OCI-LY1 (cell line): ENCODE measurements at regions not wholly inside any gene's neighbourhood (a gene's known extent, or its start where the extent isn't known, plus 50 kb on each side); places are given as distances from the start of the nearest gene placed in this dataset.

Experiments used
- H2AFZ ChIP-seq: fragments of 200-600 bp; sonication (generic), shearing (Covaris generic); 2 replicates; pipeline ENCODE4 v1.6.0; 2014; ENCODE audit warnings: antibody characterized with exemption, mild to moderate bottlenecking, low read length
- H3F3A ChIP-seq: fragments of 200-600 bp; sonication (generic), shearing (Covaris generic); 2 replicates; pipeline ENCODE4 v1.6.0; 2014; ENCODE audit warnings: mild to moderate bottlenecking, antibody characterized with exemption, low read length, moderate library complexity; ENCODE audit not compliant: insufficient read depth
- H3K27ac ChIP-seq: fragments of 200-600 bp; sonication (generic); 2 replicates; pipeline ENCODE4 v1.5.1; 2014; ENCODE audit warnings: low read length, mixed run types, mild to moderate bottlenecking, low read depth; ENCODE audit not compliant: poor library complexity, severe bottlenecking
- H3K27me3 ChIP-seq: fragments of 200-600 bp; sonication (generic); 2 replicates; pipeline ENCODE4 v1.6.0; 2014; ENCODE audit warnings: antibody characterized with exemption, mild to moderate bottlenecking, low read length, moderate library complexity; ENCODE audit not compliant: insufficient read depth
- H3K36me3 ChIP-seq: fragments of 200-600 bp; sonication (generic); 2 replicates; pipeline ENCODE4 v1.6.1; 2014; ENCODE audit warnings: mild to moderate bottlenecking, antibody characterized with exemption, low read length, moderate library complexity, mixed read lengths; ENCODE audit not compliant: insufficient read depth
- H3K4me1 ChIP-seq: fragments of 200-600 bp; sonication (generic); 2 replicates; pipeline ENCODE4 v1.5.1; 2014; ENCODE audit warnings: mild to moderate bottlenecking, low read length, moderate library complexity; ENCODE audit not compliant: insufficient read depth, severe bottlenecking
- H3K4me2 ChIP-seq: fragments of 200-600 bp; sonication (generic), shearing (Covaris generic); 2 replicates; pipeline ENCODE4 v1.6.1; 2014; ENCODE audit warnings: low read length
- H3K4me3 ChIP-seq: fragments of 200-600 bp; sonication (generic); 2 replicates; pipeline ENCODE4 v1.5.1; 2014; ENCODE audit warnings: low read length, low read depth, mild to moderate bottlenecking, mixed read lengths; ENCODE audit not compliant: poor library complexity, severe bottlenecking
- H3K79me2 ChIP-seq: fragments of 200-600 bp; shearing (Covaris generic); 2 replicates; pipeline ENCODE4 v1.6.1; 2016; ENCODE audit warnings: mixed run types, low read length, mixed read lengths; ENCODE audit not compliant: insufficient read depth
- H3K9ac ChIP-seq: fragments of 200-600 bp; sonication (generic), shearing (Covaris generic); 2 replicates; pipeline ENCODE4 v1.6.1; 2014; ENCODE audit warnings: mild to moderate bottlenecking, low read length, mixed read lengths
- H3K9me2 ChIP-seq: fragments of 200-600 bp; sonication (generic), shearing (Covaris generic); 2 replicates; pipeline ENCODE4 v1.6.1; 2014; ENCODE audit warnings: low read depth, mild to moderate bottlenecking, low read length, mixed read lengths
- H3K9me3 ChIP-seq: fragments of 200-600 bp; shearing (Covaris generic); 2 replicates; pipeline ENCODE4 v1.6.1; 2014; ENCODE audit warnings: low read length, mixed read lengths
- H4K20me1 ChIP-seq: fragments of 200-600 bp; sonication (generic), shearing (Covaris generic); 2 replicates; pipeline ENCODE4 v1.6.0; 2016; ENCODE audit warnings: mild to moderate bottlenecking, low read length; ENCODE audit not compliant: insufficient read depth
- CTCF ChIP-seq: fragments of 200-600 bp; sonication (generic), shearing (Covaris generic); IDR thresholded peaks from 2 replicates; pipeline ENCODE4 v1.5.1; 2017; ENCODE audit warnings: mild to moderate bottlenecking, antibody characterized with exemption, low read length, moderate library complexity, mixed read lengths
- EZH2 ChIP-seq: fragments of 200-600 bp; sonication (generic), shearing (Covaris generic); IDR thresholded peaks from 2 replicates; pipeline ENCODE4 v1.8.0; 2017; ENCODE audit warnings: borderline replicate concordance, mixed run types, mild to moderate bottlenecking, antibody characterized with exemption, low read length, moderate library complexity, mixed read lengths

GRCh38 chr6:82088978-82089771, 158.4 kb downstream of the IBTK start:
- Histone ChIP-seq H3K9me2 (no peaks in the 10 kb centered on the region), H3K4me1 (no peaks in the 10 kb centered on the region), H3K36me3 (no peaks in the 10 kb centered on the region), H4K20me1 (no peaks in the 10 kb centered on the region), H3K4me2 (no peak overlapping the region), H3K79me2 (no peaks in the 10 kb centered on the region), H3K4me3 (no peak overlapping the region), H3K9ac (no peak overlapping the region), H2AFZ (no peak overlapping the region), H3K27me3 (no peaks in the 10 kb centered on the region), H3K9me3 (no peaks in the 10 kb centered on the region), H3F3A (no peaks in the 10 kb centered on the region), H3K27ac (no peak overlapping the region)
- TF ChIP-seq EZH2 (no peak), CTCF (no peak)

DNA sequence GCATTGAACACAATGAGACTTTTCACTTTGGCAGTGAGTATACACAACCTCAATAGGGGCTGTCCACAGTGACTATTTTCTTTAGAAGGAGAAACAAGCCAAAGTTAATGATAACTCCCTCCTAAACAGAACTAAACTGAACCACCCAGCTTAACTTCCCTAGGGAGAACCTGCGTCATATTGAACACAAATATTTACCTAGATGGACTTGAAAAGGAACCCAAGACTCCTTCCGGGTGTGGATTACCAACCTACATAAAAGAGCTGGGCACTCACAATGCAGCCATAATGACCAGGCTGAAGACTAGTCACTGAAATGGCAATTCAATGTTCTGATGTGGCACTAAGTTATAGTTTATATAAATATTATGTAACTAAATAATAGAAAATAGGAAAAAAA, 160.6 kb downstream of the IBTK start:
- H3K79me2 ChIP-seq: no peaks in the 10 kb centered on the region
- TF ChIP-seq EZH2 (no peak), CTCF (no peak)
- H3K9me2 ChIP-seq: no peaks in the 10 kb centered on the region
- H3K4me3 ChIP-seq: no peak overlapping the region
- no peak overlapping the region for H3K27ac ChIP-seq
- no peaks in the 10 kb centered on the region for H3K4me1 ChIP-seq
- H3K36me3 ChIP-seq: no peaks in the 10 kb centered on the region
- H3K9ac ChIP-seq: no peak overlapping the region
- H3K9me3 ChIP-seq: no peaks in the 10 kb centered on the region
- H2AFZ ChIP-seq: no peak overlapping the region
- H4K20me1 ChIP-seq: no peaks in the 10 kb centered on the region
- H3F3A ChIP-seq: no peaks in the 10 kb centered on the region
- H3K4me2 ChIP-seq: no peak overlapping the region
- no peaks in the 10 kb centered on the region for H3K27me3 ChIP-seq

DNA sequence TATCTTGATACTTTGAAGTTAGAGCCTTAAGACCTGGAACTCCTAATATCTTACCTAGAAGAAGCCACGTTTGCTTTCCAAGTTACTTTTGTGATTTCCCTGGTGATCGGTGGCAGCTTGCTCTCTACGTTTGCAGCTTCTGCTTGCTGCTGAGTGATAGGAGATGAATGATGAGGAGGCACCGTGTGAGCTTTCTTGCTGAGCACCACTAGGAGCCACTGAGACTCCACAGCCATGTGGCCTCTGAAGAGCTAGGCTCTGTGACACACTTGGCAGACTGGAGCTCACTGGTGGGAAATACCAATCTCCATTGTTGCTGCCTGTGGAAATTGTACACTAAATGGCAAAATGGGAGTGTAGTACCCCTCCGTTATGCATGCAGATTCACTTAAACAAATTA, 161.8 kb downstream of the IBTK start:
- Histone ChIP-seq H4K20me1 (no peaks in the 10 kb centered on the region), H3K4me1 (no peaks in the 10 kb centered on the region), H3K9me2 (no peaks in the 10 kb centered on the region), H3K4me2 (no peak overlapping the region), H3K27me3 (no peaks in the 10 kb centered on the region), H3K9me3 (no peaks in the 10 kb centered on the region), H3K79me2 (no peaks in the 10 kb centered on the region), H3F3A (no peaks in the 10 kb centered on the region), H3K4me3 (no peak overlapping the region), H3K27ac (no peak overlapping the region), H2AFZ (no peak overlapping the region), H3K36me3 (no peaks in the 10 kb centered on the region), H3K9ac (no peak overlapping the region)
- TF ChIP-seq CTCF (no peak), EZH2 (no peak)
